ENCODE measurements at regions not wholly inside any gene's neighbourhood (a gene's known extent, or its start where the extent isn't known, plus 50 kb on each side); places are given as distances from the start of the nearest gene placed in this dataset.

- TF ChIP-seq SP1 (IDR thresholded peaks at IDR 0.05) (no peak), FOXA1 (IDR thresholded peaks at IDR 0.05) (no peak), ELF4 (IDR thresholded peaks at IDR 0.05) (no peak), FOXK2 (IDR thresholded peaks at IDR 0.05) (no peak), ZNF384 (IDR thresholded peaks at IDR 0.05) (no peak), HDGF (IDR thresholded peaks at IDR 0.05; ENCODE audit: borderline replicate concordance) (no peak), L3MBTL2 (conservative IDR thresholded peaks at IDR 0.05) (no peak), FOXM1 (IDR thresholded peaks at IDR 0.05; ENCODE audit: borderline replicate concordance) (no peak), TARDBP (IDR thresholded peaks at IDR 0.05) (no peak), NFRKB (IDR thresholded peaks at IDR 0.05) (no peak)
Observed at GRCh38 chr10:79007018-79007417, 61.7 kb upstream of the ZMIZ1 start.

All from HEK293T (cell line).